HepG2 (cell line): ENCODE measurements at regions not wholly inside any gene's neighbourhood (a gene's known extent, or its start where the extent isn't known, plus 50 kb on each side); places are given as distances from the start of the nearest gene placed in this dataset.

Experiments
- ATAC-seq: fragments of 200-7000 bp; cut with Tn5 transposase; 3 replicates; pipeline ENCODE4 v1.9.1; 2020; ENCODE audit warnings: mild to moderate bottlenecking, moderate library complexity
- BruUV-seq: library from RNA; stranded (reverse); fragments of 400-500 nt; replicated peaks from 2 replicates; lab custom pipeline; 2021; lab: Mats Ljungman, UMichigan
- CTCF ChIA-PET: fragments of 300-600 bp; formaldehyde crosslinking; extraction: SDS; loops from one replicate; lab custom pipeline; 2021; ENCODE audit warnings: low total read pairs, inconsistent platforms, low intra/inter-chr PET ratio; lab: Yijun Ruan, JAX
- POLR2A ChIA-PET: fragments of 350-600 bp; sonication (Branson Sonifier 250); formaldehyde crosslinking; loops from one replicate; lab custom pipeline; 2020; ENCODE audit warnings: antibody characterized with exemption, inconsistent platforms; lab: Yijun Ruan, JAX
- DNase-seq: peaks from one replicate; pipeline ENCODE4 v3.0.0-alpha.2; 2015; ENCODE audit warnings: low spot score
- FAIRE-seq: peaks from 3 replicates; lab custom pipeline; 2011; peaks lifted over from hg19 to GRCh38; lab: Jason Lieb, UNC
- H2AFZ ChIP-seq: one replicate; pipeline ENCODE4 v1.6.1; 2011; ENCODE audit warnings: low read length, inconsistent platforms
- H3K27ac ChIP-seq: fragments of 300-600 bp; 3 replicates; pipeline ENCODE4 v1.8.0; 2011; ENCODE audit warnings: mixed run types, mild to moderate bottlenecking, mixed read lengths, low read length, inconsistent platforms; ENCODE audit not compliant: insufficient read depth; ENCODE audit errors: extremely low read length
- H3K27me3 ChIP-seq, 2 experiments: fragments of 200-600 bp in 1 of 2; 2 replicates in 1 of 2; 3 replicates in 1 of 2; pipeline versions ENCODE4 v1.6.0 to v1.8.0; 2011; ENCODE audit warnings: low read length in 2 of 2, mild to moderate bottlenecking in 2 of 2, moderate library complexity in 2 of 2, inconsistent platforms in 1 of 2; ENCODE audit not compliant: insufficient read depth in 2 of 2, control insufficient read depth in 1 of 2
- H3K36me3 ChIP-seq, 2 experiments: fragments of 200-600 bp in 1 of 2; replicated peaks in 1 of 2; 2 replicates in 1 of 2; 3 replicates in 1 of 2; pipeline versions ENCODE4 v1.5.1 to v1.8.0; 2011; ENCODE audit warnings: low read length in 2 of 2, inconsistent platforms in 1 of 2; ENCODE audit not compliant: insufficient read depth in 2 of 2, control insufficient read depth in 1 of 2
- H3K4me1 ChIP-seq: 2 replicates; pipeline ENCODE4 v1.5.1; 2012; ENCODE audit warnings: low read length, inconsistent platforms; ENCODE audit not compliant: insufficient read depth
- H3K4me2 ChIP-seq: 2 replicates; pipeline ENCODE4 v1.6.0; 2011; ENCODE audit warnings: low read depth, low read length, inconsistent platforms
- H3K4me3 ChIP-seq, 3 experiments: fragments of 200-600 bp in 1 of 3; sonication (generic), shearing (Covaris generic) in 1 of 3; replicated peaks in 1 of 3; 2 replicates each; pipeline ENCODE4 v1.5.1; 2011 to 2016; ENCODE audit warnings: low read length in 3 of 3, inconsistent platforms in 2 of 3, low read depth in 2 of 3, mild to moderate bottlenecking in 2 of 3, control low read depth in 1 of 3, mixed read lengths in 1 of 3; ENCODE audit not compliant: insufficient read depth in 1 of 3
- H3K79me2 ChIP-seq: one replicate; pipeline ENCODE4 v1.6.1; 2011; ENCODE audit warnings: low read length, inconsistent platforms; ENCODE audit not compliant: insufficient read depth
- H3K9ac ChIP-seq: 2 replicates; pipeline ENCODE4 v1.6.0; 2011; ENCODE audit warnings: mild to moderate bottlenecking, low read depth, low read length, inconsistent platforms; ENCODE audit not compliant: insufficient read depth
- H3K9me3 ChIP-seq: 2 replicates; pipeline ENCODE4 v1.5.1; 2012; ENCODE audit warnings: mild to moderate bottlenecking, low read length
- H4K20me1 ChIP-seq: 2 replicates; pipeline ENCODE4 v1.6.0; 2011; ENCODE audit warnings: inconsistent platforms, mild to moderate bottlenecking, low read length, moderate library complexity; ENCODE audit not compliant: insufficient read depth
- ATM ChIP-seq: fragments of 450-650 bp; IDR thresholded peaks from 2 replicates; pipeline ENCODE4 v1.7.1; 2017; ENCODE audit warnings: mild to moderate bottlenecking, borderline replicate concordance
- BRCA1 ChIP-seq: sonication (generic); formaldehyde crosslinking; IDR thresholded peaks from 2 replicates; pipeline ENCODE4 v1.4.0; 2020; ENCODE audit warnings: missing genetic modification reagents
- EED ChIP-seq: sonication (generic); formaldehyde crosslinking; IDR thresholded peaks from 2 replicates; pipeline ENCODE4 v1.5.0; 2020; ENCODE audit warnings: mild to moderate bottlenecking, missing genetic modification reagents
- MEIS1 ChIP-seq: sonication (generic); formaldehyde crosslinking; IDR thresholded peaks from 2 replicates; pipeline ENCODE4 v1.9.0; 2021; ENCODE audit warnings: mild to moderate bottlenecking, missing genetic modification reagents, moderate library complexity, borderline replicate concordance
- NCOA5 ChIP-seq: sonication (generic); formaldehyde crosslinking; IDR thresholded peaks from 2 replicates; pipeline ENCODE4 v1.4.0; 2020; ENCODE audit warnings: missing genetic modification reagents
- NRL ChIP-seq: sonication (generic); formaldehyde crosslinking; IDR thresholded peaks from 2 replicates; pipeline ENCODE4 v1.5.0; 2020; ENCODE audit warnings: missing genetic modification reagents, mild to moderate bottlenecking, moderate library complexity, borderline replicate concordance
- ZFAT ChIP-seq: sonication (generic); formaldehyde crosslinking; conservative IDR thresholded peaks from 2 replicates; pipeline ENCODE4 v1.8.1; 2023; ENCODE audit warnings: missing genetic modification reagents, inconsistent platforms
- ZIK1 ChIP-seq: sonication (generic); formaldehyde crosslinking; IDR thresholded peaks from 2 replicates; pipeline ENCODE4 v1.5.0; 2020; ENCODE audit warnings: mild to moderate bottlenecking, low read depth, missing genetic modification reagents, borderline replicate concordance
- ZKSCAN5 ChIP-seq: sonication (generic); formaldehyde crosslinking; IDR thresholded peaks from 2 replicates; pipeline ENCODE4 v1.5.1; 2020; ENCODE audit warnings: mild to moderate bottlenecking, missing genetic modification reagents
- ZNF354B ChIP-seq: sonication (generic); formaldehyde crosslinking; IDR thresholded peaks from 2 replicates; pipeline ENCODE4 v1.8.0; 2022; ENCODE audit warnings: mild to moderate bottlenecking, missing genetic modification reagents
- WGBS: methylation state at CpG from one replicate; pipeline ENCODE4 v1.1.6; 2017; ENCODE audit warnings: low lambda C conversion rate; 5-methylcytosine and 5-hydroxymethylcytosine counted together
- in situ Hi-C: cut with HindIII; loops from 2 replicates; pipeline ENCODE4 v1.10.0; 2017; ENCODE audit warnings: low pct_unique_long_range_greater_than_20kb; ENCODE audit not compliant: extremely low pct_ligation_motif_present
- intact Hi-C: fragments of 100-400 bp; cut with micrococcal nuclease; formaldehyde crosslinking; loops from one replicate; pipeline ENCODE4 v1.10.0; 2022; ENCODE audit not compliant: unreplicated experiment
- TF ChIP-seq, protein P1 (sequence below): sonication (generic); formaldehyde crosslinking; IDR thresholded peaks from 2 replicates; pipeline ENCODE4 v1.5.1; 2020; ENCODE audit warnings: mild to moderate bottlenecking, missing genetic modification reagents, moderate library complexity
- TF ChIP-seq, protein P2 (sequence below), 2 experiments: IDR thresholded peaks; 2 replicates each; pipeline ENCODE4 v1.6.1; 2011 to 2012; ENCODE audit warnings: low read length in 2 of 2, borderline replicate concordance in 1 of 2, low read depth in 1 of 2, mild to moderate bottlenecking in 1 of 2, moderate library complexity in 1 of 2

DNA sequence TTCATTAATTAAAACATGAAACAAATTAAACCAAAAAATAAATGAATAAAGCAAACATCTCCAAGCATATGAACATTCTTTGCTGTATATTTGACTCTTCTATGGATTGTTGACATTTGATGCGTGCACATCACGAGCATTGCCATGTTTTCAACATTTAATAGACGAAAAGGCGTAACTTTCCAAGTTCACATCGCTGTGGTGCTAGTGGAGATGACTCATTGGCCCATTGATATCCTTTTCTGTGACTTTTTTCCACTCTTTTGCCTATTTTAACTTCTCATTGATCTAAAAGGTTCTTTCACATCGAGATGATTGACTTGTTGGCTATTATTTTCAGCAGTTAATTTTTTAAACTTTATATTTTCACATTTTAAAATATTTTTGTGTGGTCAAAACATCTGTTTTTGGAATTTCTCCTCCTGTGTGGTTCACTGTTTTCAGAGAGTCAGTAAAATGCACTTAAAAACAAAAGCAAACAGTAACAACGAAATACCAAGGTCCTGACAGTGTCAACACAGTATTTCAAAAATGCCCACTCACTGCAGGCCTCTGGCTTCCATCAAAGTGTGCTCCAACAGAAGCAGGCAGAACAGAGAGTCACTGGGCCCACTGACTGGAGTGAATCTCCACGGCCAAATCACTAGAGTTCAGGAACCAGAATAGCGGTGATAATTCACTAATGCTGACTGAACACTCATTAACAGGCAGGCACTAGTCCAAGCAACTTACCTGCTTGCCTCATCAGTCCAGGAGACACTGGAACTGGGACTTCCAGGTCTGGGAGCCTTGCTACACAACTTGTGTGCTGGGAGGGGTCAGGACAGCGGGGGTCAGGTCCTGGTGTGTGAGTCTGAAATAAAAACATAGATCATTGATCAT lies 372.2 kb upstream of the SMIM21 start:
- Histone ChIP-seq H2AFZ (no peak overlapping the region), H3K79me2 (no peaks in the 10 kb centered on the region), H3K4me3 (no peak overlapping the region), H3K36me3 (no peaks in the 10 kb centered on the region), H3K4me1 (no peaks in the 10 kb centered on the region), H3K9me3 (no peaks in the 10 kb centered on the region), H3K27me3 (peaks cover 0 to 3% of the 10 kb centered on the region in 2 experiments; a peak in 2 of 5 replicates), H3K4me2 (no peak overlapping the region), H4K20me1 (no peaks in the 10 kb centered on the region), H3K9ac (no peak overlapping the region), H3K27ac (no peak overlapping the region)
- ChIA-PET POLR2A (no interaction called here), CTCF (no interaction called here)
- FAIRE-seq (no peak), DNase-seq (no peak), ATAC-seq (no peak; the same call in 2 of the 3 replicates)
- no peak for TF ChIP-seq ZKSCAN5
- no peak for TF ChIP-seq NCOA5 (CRISPR knock-in tag)
- TF ChIP-seq EED (CRISPR knock-in tag), result no peak
- TF ChIP-seq, protein P1, sequence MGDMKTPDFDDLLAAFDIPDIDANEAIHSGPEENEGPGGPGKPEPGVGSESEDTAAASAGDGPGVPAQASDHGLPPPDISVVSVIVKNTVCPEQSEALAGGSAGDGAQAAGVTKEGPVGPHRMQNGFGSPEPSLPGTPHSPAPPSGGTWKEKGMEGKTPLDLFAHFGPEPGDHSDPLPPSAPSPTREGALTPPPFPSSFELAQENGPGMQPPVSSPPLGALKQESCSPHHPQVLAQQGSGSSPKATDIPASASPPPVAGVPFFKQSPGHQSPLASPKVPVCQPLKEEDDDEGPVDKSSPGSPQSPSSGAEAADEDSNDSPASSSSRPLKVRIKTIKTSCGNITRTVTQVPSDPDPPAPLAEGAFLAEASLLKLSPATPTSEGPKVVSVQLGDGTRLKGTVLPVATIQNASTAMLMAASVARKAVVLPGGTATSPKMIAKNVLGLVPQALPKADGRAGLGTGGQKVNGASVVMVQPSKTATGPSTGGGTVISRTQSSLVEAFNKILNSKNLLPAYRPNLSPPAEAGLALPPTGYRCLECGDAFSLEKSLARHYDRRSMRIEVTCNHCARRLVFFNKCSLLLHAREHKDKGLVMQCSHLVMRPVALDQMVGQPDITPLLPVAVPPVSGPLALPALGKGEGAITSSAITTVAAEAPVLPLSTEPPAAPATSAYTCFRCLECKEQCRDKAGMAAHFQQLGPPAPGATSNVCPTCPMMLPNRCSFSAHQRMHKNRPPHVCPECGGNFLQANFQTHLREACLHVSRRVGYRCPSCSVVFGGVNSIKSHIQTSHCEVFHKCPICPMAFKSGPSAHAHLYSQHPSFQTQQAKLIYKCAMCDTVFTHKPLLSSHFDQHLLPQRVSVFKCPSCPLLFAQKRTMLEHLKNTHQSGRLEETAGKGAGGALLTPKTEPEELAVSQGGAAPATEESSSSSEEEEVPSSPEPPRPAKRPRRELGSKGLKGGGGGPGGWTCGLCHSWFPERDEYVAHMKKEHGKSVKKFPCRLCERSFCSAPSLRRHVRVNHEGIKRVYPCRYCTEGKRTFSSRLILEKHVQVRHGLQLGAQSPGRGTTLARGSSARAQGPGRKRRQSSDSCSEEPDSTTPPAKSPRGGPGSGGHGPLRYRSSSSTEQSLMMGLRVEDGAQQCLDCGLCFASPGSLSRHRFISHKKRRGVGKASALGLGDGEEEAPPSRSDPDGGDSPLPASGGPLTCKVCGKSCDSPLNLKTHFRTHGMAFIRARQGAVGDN, result no peak
- no peak for TF ChIP-seq MEIS1 (CRISPR knock-in tag)
- TF ChIP-seq ZFAT (CRISPR knock-in tag), result no peak
- no peak for TF ChIP-seq ZNF354B (CRISPR knock-in tag)
- TF ChIP-seq ZIK1 (CRISPR knock-in tag), result no peak
- TF ChIP-seq ATM, result no peak
- no peak for TF ChIP-seq BRCA1 (CRISPR knock-in tag)
- TF ChIP-seq NRL, result no peak
- TF ChIP-seq, protein P2, sequence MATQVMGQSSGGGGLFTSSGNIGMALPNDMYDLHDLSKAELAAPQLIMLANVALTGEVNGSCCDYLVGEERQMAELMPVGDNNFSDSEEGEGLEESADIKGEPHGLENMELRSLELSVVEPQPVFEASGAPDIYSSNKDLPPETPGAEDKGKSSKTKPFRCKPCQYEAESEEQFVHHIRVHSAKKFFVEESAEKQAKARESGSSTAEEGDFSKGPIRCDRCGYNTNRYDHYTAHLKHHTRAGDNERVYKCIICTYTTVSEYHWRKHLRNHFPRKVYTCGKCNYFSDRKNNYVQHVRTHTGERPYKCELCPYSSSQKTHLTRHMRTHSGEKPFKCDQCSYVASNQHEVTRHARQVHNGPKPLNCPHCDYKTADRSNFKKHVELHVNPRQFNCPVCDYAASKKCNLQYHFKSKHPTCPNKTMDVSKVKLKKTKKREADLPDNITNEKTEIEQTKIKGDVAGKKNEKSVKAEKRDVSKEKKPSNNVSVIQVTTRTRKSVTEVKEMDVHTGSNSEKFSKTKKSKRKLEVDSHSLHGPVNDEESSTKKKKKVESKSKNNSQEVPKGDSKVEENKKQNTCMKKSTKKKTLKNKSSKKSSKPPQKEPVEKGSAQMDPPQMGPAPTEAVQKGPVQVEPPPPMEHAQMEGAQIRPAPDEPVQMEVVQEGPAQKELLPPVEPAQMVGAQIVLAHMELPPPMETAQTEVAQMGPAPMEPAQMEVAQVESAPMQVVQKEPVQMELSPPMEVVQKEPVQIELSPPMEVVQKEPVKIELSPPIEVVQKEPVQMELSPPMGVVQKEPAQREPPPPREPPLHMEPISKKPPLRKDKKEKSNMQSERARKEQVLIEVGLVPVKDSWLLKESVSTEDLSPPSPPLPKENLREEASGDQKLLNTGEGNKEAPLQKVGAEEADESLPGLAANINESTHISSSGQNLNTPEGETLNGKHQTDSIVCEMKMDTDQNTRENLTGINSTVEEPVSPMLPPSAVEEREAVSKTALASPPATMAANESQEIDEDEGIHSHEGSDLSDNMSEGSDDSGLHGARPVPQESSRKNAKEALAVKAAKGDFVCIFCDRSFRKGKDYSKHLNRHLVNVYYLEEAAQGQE (IDR thresholded peaks at IDR 0.05; ENCODE audit: borderline replicate concordance in 1 of 2, low read depth in 1 of 2, low read length in 2 of 2), result no peak
- intact Hi-C loops, result no loop called here
- 13% methylated on average over 10 of the region's 10 CpGs for WGBS
- in situ Hi-C loops, result no loop called here
- no TSS peak for BruUV-seq
